Testis (tissue), 2 donors: ENCODE measurements at regions not wholly inside any gene's neighbourhood (a gene's known extent, or its start where the extent isn't known, plus 50 kb on each side); places are given as distances from the start of the nearest gene placed in this dataset.

Experiments
- DNase-seq: peaks from one replicate; pipeline ENCODE4 v3.0.0-alpha.2; 2019
- H3K27ac ChIP-seq, 2 donors: fragments of 200-600 bp; sonication (generic); one replicate each; pipeline ENCODE4 v1.5.1; 2019
- H3K27me3 ChIP-seq: fragments of 200-600 bp; sonication (generic); one replicate; pipeline ENCODE4 v1.5.1; 2019
- H3K36me3 ChIP-seq: fragments of 200-600 bp; sonication (generic); one replicate; pipeline ENCODE4 v1.5.1; 2017; ENCODE audit warnings: low read depth; ENCODE audit errors: missing control alignments
- H3K4me1 ChIP-seq: fragments of 200-600 bp; sonication (generic); one replicate; pipeline ENCODE4 v1.5.1; 2019
- H3K4me3 ChIP-seq, 2 donors: fragments of 200-600 bp; sonication (generic); one replicate each; pipeline ENCODE4 v1.5.1; 2017 to 2019
- H3K9me3 ChIP-seq: fragments of 200-600 bp; sonication (generic); one replicate; pipeline ENCODE4 v1.5.1; 2017
- CTCF ChIP-seq, 3 experiments: fragments of 450-650 bp in 2 of 3; fragments of 200-600 bp in 1 of 3; sonication (generic) in 1 of 3; IDR thresholded peaks; one replicate each; pipeline ENCODE4 v1.5.1; 2016 to 2019; ENCODE audit warnings: antibody characterized with exemption in 3 of 3, mild to moderate bottlenecking in 2 of 3, moderate library complexity in 1 of 3
- POLR2A ChIP-seq: fragments of 450-650 bp; IDR thresholded peaks from one replicate; pipeline ENCODE4 v1.6.1; 2017; ENCODE audit warnings: antibody characterized with exemption, mild to moderate bottlenecking, moderate library complexity
- WGBS, 2 donors: methylation state at CpG; one replicate each; pipeline ENCODE4 v1.1.5; 2018; 5-methylcytosine and 5-hydroxymethylcytosine counted together
- intact Hi-C: fragments of 100-400 bp; cut with DNase I; formaldehyde crosslinking; loops from one replicate; pipeline ENCODE4 v1.15.1; 2023; ENCODE audit warnings: low total_unique reads

GRCh38 chr12:102569803-102570202 lies 89.4 kb upstream of the IGF1 start:
- intact Hi-C loops = no loop called here
- H3K36me3 ChIP-seq = no peaks in the 10 kb centered on the region
- WGBS, 2 donors = 80 to 86% methylated on average over 1 of the region's 1 CpG

GRCh38 chr12:102568276-102568675 lies 87.9 kb upstream of the IGF1 start:
- WGBS, 2 donors = 75 to 89% methylated on average over 4 of the region's 4 CpGs

More at GRCh38 chr12:102569803-102570202, 89.4 kb upstream of the IGF1 start:
- no peaks in the 10 kb centered on the region for H3K4me1 ChIP-seq
- no peaks in the 10 kb centered on the region for H3K27me3 ChIP-seq
- no peak overlapping the region for H3K27ac ChIP-seq
- no peaks in the 10 kb centered on the region for H3K9me3 ChIP-seq
- no peak for DNase-seq
- no peak overlapping the region for H3K4me3 ChIP-seq
- TF ChIP-seq POLR2A (no peak), CTCF (IDR thresholded peaks at IDR 0.05) (no peak)

GRCh38 chr12:102567031-102567985 lies 86.9 kb upstream of the IGF1 start:
- no peak for DNase-seq
- H3K27me3 ChIP-seq = no peaks in the 10 kb centered on the region
- no peaks in the 10 kb centered on the region for H3K36me3 ChIP-seq
- no peak for TF ChIP-seq POLR2A
- TF ChIP-seq CTCF (IDR thresholded peaks at IDR 0.05) = no peak
- intact Hi-C loops = no loop called here
- H3K9me3 ChIP-seq = no peaks in the 10 kb centered on the region
- WGBS, 2 donors = 66 to 71% methylated on average over 6 of the region's 6 CpGs
- H3K4me3 ChIP-seq = no peak overlapping the region
- no peak overlapping the region for H3K27ac ChIP-seq
- H3K4me1 ChIP-seq = no peaks in the 10 kb centered on the region

More at GRCh38 chr12:102568276-102568675, 87.9 kb upstream of the IGF1 start:
- TF ChIP-seq CTCF (IDR thresholded peaks at IDR 0.05) (no peak), POLR2A (no peak)
- no peak overlapping the region for H3K4me3 ChIP-seq
- DNase-seq = no peak
- H3K27me3 ChIP-seq = no peaks in the 10 kb centered on the region
- intact Hi-C loops = no loop called here
- H3K27ac ChIP-seq = no peak overlapping the region
- H3K9me3 ChIP-seq = no peaks in the 10 kb centered on the region
- no peaks in the 10 kb centered on the region for H3K36me3 ChIP-seq
- H3K4me1 ChIP-seq = no peaks in the 10 kb centered on the region

GRCh38 chr12:102565555-102565954 lies 85.2 kb upstream of the IGF1 start:
- Histone ChIP-seq H3K27ac (no peak overlapping the region), H3K9me3 (no peaks in the 10 kb centered on the region), H3K27me3 (no peaks in the 10 kb centered on the region), H3K36me3 (no peaks in the 10 kb centered on the region), H3K4me1 (no peaks in the 10 kb centered on the region), H3K4me3 (no peak overlapping the region)
- TF ChIP-seq CTCF (IDR thresholded peaks at IDR 0.05) = no peak
- no peak for TF ChIP-seq POLR2A
- DNase-seq = no peak
- intact Hi-C loops = no loop called here
- 95% methylated on average over 3 of the region's 3 CpGs for WGBS, 2 donors
